Activated B cell treated with CpG ODN at 0.5 μM for 24 hours (primary cell): ENCODE measurements at regions not wholly inside any gene's neighbourhood (a gene's known extent, or its start where the extent isn't known, plus 50 kb on each side); places are given as distances from the start of the nearest gene placed in this dataset.
A peak's percentile ranks its signal among the peaks of the same experiment; 100 is the strongest.
"Not testable (repeated sequence)": the region's sequence is repeated elsewhere in the genome, so short reads cannot be mapped to it uniquely, and the experiment has no call there.

Source experiments
- ATAC-seq: fragments of 200-7000 bp; cut with Tn5 transposase; one replicate; pipeline ENCODE4 v1.10.0; 2021; ENCODE audit warnings: low read depth, mild to moderate bottlenecking, moderate library complexity
- CTCF ChIA-PET: fragments of 350-600 bp; sonication (Branson Sonifier 250); formaldehyde crosslinking; loops from one replicate; lab custom pipeline; 2021; ENCODE audit warnings: antibody characterized with exemption; lab: Charles Lee
- POLR2A ChIA-PET: fragments of 350-600 bp; sonication (Branson Sonifier 250); formaldehyde crosslinking; loops from one replicate; lab custom pipeline; 2021; ENCODE audit warnings: antibody characterized with exemption; lab: Charles Lee
- DNase-seq: peaks from one replicate; pipeline ENCODE4 v3.0.0; 2022
- H3K27ac Mint-ChIP-seq: one replicate; pipeline ENCODE4 v1.8.0; 2020; ENCODE audit warnings: mixed read lengths
- H3K27me3 Mint-ChIP-seq: one replicate; pipeline ENCODE4 v1.8.0; 2021; ENCODE audit warnings: mixed read lengths
- H3K36me3 Mint-ChIP-seq: one replicate; pipeline ENCODE4 v1.8.0; 2021; ENCODE audit warnings: low read depth, mixed read lengths
- H3K4me1 Mint-ChIP-seq: one replicate; pipeline ENCODE4 v1.8.0; 2021; ENCODE audit warnings: mixed read lengths
- H3K4me3 Mint-ChIP-seq: one replicate; pipeline ENCODE4 v1.8.0; 2020; ENCODE audit warnings: mild to moderate bottlenecking, mixed read lengths
- H3K9me3 Mint-ChIP-seq: one replicate; pipeline ENCODE4 v1.8.0; 2020; ENCODE audit warnings: mixed read lengths
- CTCF ChIP-seq: fragments of 200-600 bp; IDR thresholded peaks from one replicate; pipeline ENCODE4 v1.8.0; 2022; ENCODE audit warnings: antibody characterized with exemption, mild to moderate bottlenecking
- intact Hi-C: fragments of 100-400 bp; cut with micrococcal nuclease; formaldehyde crosslinking; loops from one replicate; pipeline ENCODE4 v1.15.1; 2024

GRCh38 chr22:25396615-25397200 lies 167.8 kb upstream of the GRK3 start:
- DNase-seq: no peak
- H3K27ac Mint-ChIP-seq: no peak overlapping the region
- ChIA-PET CTCF (no interaction called here), POLR2A (no interaction called here)
- no peaks in the 10 kb centered on the region for H3K36me3 Mint-ChIP-seq
- no peak for ATAC-seq
- peaks cover 43% of the 10 kb centered on the region for H3K4me1 Mint-ChIP-seq
- H3K9me3 Mint-ChIP-seq: no peaks in the 10 kb centered on the region
- no peaks in the 10 kb centered on the region for H3K27me3 Mint-ChIP-seq
- intact Hi-C loops: no loop called here
- no peak for TF ChIP-seq CTCF
- no peak overlapping the region for H3K4me3 Mint-ChIP-seq

GRCh38 chr22:25397616-25398015 lies 166.9 kb upstream of the GRK3 start:
- H3K27ac Mint-ChIP-seq: no peak overlapping the region
- peaks cover 52% of the 10 kb centered on the region for H3K4me1 Mint-ChIP-seq
- no peaks in the 10 kb centered on the region for H3K9me3 Mint-ChIP-seq
- intact Hi-C loops: no loop called here
- TF ChIP-seq CTCF: no peak
- ChIA-PET CTCF (no interaction called here), POLR2A (no interaction called here)
- H3K27me3 Mint-ChIP-seq: no peaks in the 10 kb centered on the region
- no peak for ATAC-seq
- H3K4me3 Mint-ChIP-seq: no peak overlapping the region
- DNase-seq: no peak
- no peaks in the 10 kb centered on the region for H3K36me3 Mint-ChIP-seq

- intact Hi-C loops, H3K36me3 Mint-ChIP-seq, H3K9me3 Mint-ChIP-seq, CTCF ChIA-PET, H3K27me3 Mint-ChIP-seq, DNase-seq, H3K4me3 Mint-ChIP-seq, POLR2A ChIA-PET: not testable (repeated sequence)
- ATAC-seq: peak; percentile 96
- Mint-ChIP-seq H3K27ac (peak overlapping the region; percentile 59), H3K4me1 (peaks cover 62% of the 10 kb centered on the region)
Observed at GRCh38 chr22:25398591-25399062, 165.8 kb upstream of the GRK3 start.

DNA sequence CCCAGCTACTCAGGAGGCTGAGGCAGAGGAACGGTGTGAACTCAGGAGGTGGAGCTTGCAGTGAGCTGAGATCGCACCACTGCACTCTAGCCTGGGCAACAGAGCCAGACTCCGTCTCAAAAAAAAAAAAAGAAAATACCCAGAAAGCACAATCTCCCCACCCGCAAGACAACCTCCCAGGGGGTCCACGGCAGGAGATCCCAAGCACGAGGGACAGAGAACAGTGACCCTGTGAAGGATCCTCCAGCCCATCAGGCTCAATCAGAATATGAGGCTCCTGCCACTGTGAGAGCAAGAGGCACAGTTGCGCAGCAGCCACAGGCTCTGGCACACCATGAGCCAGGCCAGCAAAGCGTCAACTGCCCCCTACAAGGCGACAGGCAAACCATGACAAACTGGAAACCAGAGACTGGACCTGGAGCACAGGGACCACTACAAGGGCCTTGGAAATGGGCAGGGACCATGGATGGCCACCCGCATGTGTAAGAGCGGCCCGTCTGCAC lies 164.8 kb upstream of the GRK3 start:
- intact Hi-C loops: loop anchor here (5.0 kb wide), 1 partner anchor 163 kb away; the partner anchor contains the start of gene GRK3
- peaks cover 67% of the 10 kb centered on the region for H3K4me1 Mint-ChIP-seq
- CTCF ChIA-PET: no interaction called here
- no peak for DNase-seq
- no peak for ATAC-seq
- H3K9me3 Mint-ChIP-seq: no peaks in the 10 kb centered on the region
- H3K27me3 Mint-ChIP-seq: no peaks in the 10 kb centered on the region
- TF ChIP-seq CTCF: no peak
- no peak overlapping the region for H3K27ac Mint-ChIP-seq
- H3K4me3 Mint-ChIP-seq: no peak overlapping the region
- POLR2A ChIA-PET: no interaction called here
- no peaks in the 10 kb centered on the region for H3K36me3 Mint-ChIP-seq

GRCh38 chr22:25402160-25402500 lies 162.3 kb upstream of the GRK3 start:
- no peak for TF ChIP-seq CTCF
- peaks cover 66% of the 10 kb centered on the region for H3K4me1 Mint-ChIP-seq

More at GRCh38 chr22:25402160-25402500, 162.3 kb upstream of the GRK3 start:
- H3K27me3 Mint-ChIP-seq: no peaks in the 10 kb centered on the region
- no peak for DNase-seq
- CTCF ChIA-PET: interaction anchor here (0.8 kb wide), 1 partner anchor 45 kb away, joined by 3 read pairs; no protein-coding TSS in a partner anchor
- no peaks in the 10 kb centered on the region for H3K36me3 Mint-ChIP-seq
- no peak for ATAC-seq
- intact Hi-C loops: loop anchor here (5.0 kb wide), 1 partner anchor 160 kb away; the partner anchor contains the start of gene GRK3
- no peaks in the 10 kb centered on the region for H3K9me3 Mint-ChIP-seq
- peak overlapping the region; percentile 8 for H3K4me3 Mint-ChIP-seq
- POLR2A ChIA-PET: no interaction called here
- H3K27ac Mint-ChIP-seq: no peak overlapping the region
